Heart left ventricle (tissue), 16 donors: ENCODE measurements at regions not wholly inside any gene's neighbourhood (a gene's known extent, or its start where the extent isn't known, plus 50 kb on each side); places are given as distances from the start of the nearest gene placed in this dataset.

Experiments
- ATAC-seq, 4 donors: fragments of 200-7000 bp; cut with Tn5 transposase; one replicate each; pipeline ENCODE4 v1.9.1; 2020 to 2022; ENCODE audit warnings: moderate library complexity in 4 of 4, mild to moderate bottlenecking in 3 of 4, moderate number of reproducible peaks in 1 of 4
- DNase-seq, 5 donors: peaks; one replicate each; pipeline ENCODE4 v3.0.0-alpha.2; 2020
- H3K27ac ChIP-seq, 12 donors: fragments of 200-600 bp; sonication (generic) in 4 of 12; one replicate each; pipeline versions ENCODE4 v1.5.0 to v1.8.0; 2016 to 2022; ENCODE audit warnings: mild to moderate bottlenecking in 2 of 12
- H3K27me3 ChIP-seq, 9 donors: fragments of 200-600 bp; sonication (generic) in 2 of 9; one replicate each; pipeline versions ENCODE4 v1.5.1 to v1.8.0; 2016 to 2022; ENCODE audit warnings: mild to moderate bottlenecking in 3 of 9
- H3K36me3 ChIP-seq, 9 donors: fragments of 200-600 bp; sonication (generic) in 2 of 9; one replicate each; pipeline versions ENCODE4 v1.5.0 to v1.8.0; 2018 to 2022; ENCODE audit warnings: mild to moderate bottlenecking in 2 of 9
- H3K4me1 ChIP-seq, 12 donors: fragments of 200-600 bp; sonication (generic) in 4 of 12; one replicate each; pipeline versions ENCODE4 v1.5.0 to v1.8.0; 2016 to 2022; ENCODE audit warnings: mild to moderate bottlenecking in 3 of 12
- H3K4me3 ChIP-seq, 12 donors: fragments of 200-600 bp; sonication (generic) in 4 of 12; one replicate each; pipeline versions ENCODE4 v1.5.0 to v1.8.0; 2017 to 2022; ENCODE audit warnings: mild to moderate bottlenecking in 9 of 12, moderate library complexity in 4 of 12
- H3K9me3 ChIP-seq, 12 donors: fragments of 200-600 bp; sonication (generic) in 4 of 12; one replicate each; pipeline versions ENCODE4 v1.5.0 to v1.8.0; 2016 to 2022; ENCODE audit warnings: mild to moderate bottlenecking in 1 of 12
- CTCF ChIP-seq, 12 donors: fragments of 200-600 bp; sonication (generic) in 4 of 12; IDR thresholded peaks; one replicate each; pipeline versions ENCODE4 v1.5.0 to v1.8.0; 2018 to 2022; ENCODE audit warnings: antibody characterized with exemption in 12 of 12, mild to moderate bottlenecking in 5 of 12
- POLR2A ChIP-seq, 2 donors: fragments of 450-650 bp; IDR thresholded peaks; one replicate each; pipeline ENCODE4 v1.6.1; 2017; ENCODE audit warnings: antibody characterized with exemption in 2 of 2, mild to moderate bottlenecking in 2 of 2, moderate library complexity in 2 of 2
- WGBS, 4 donors: extraction: QIAGEN DNeasy Blood & Tissue Kit in 2 of 4; methylation state at CpG; one replicate each; pipeline versions ENCODE4 v1.1.5 to v1.1.7; 2013 to 2018; 5-methylcytosine and 5-hydroxymethylcytosine counted together
- intact Hi-C, 10 donors: fragments of 100-400 bp; cut with DNase I; formaldehyde crosslinking; loops; one replicate each; pipeline versions ENCODE4 v1.11.1 to v1.14.2; 2022
- donor health status: ischemic (EF 13 %, LVEDD 7.1; RV severe dilation, severe dysfunction).
- donor health status: healthy with polysubstance abuse.
- donor health status: DM: no; HTN: yes; CAD: no.
- donor health status: DM: no; HTN: no; CAD: no.
- donor health status: ischemic (EF 25% LVEDD 6.9; RV normal size, moderate dysfunction).
- donor health status: ischemic (EF 25% LVEDD 5.7; RV mildly dilated, moderate dysfunction).
- donor health status: healthy.
- donor health status: DM: yes; HTN: yes; CAD: no.
- donor health status: ischemic (EF 35%, LVEDD 5.7; RV mildly dilated, moderate dysfunction).
- donor health status: nonischemic (EF 11% LVEDD 7.7; RV severe dilation, severe dysfunction).
- donor health status: DM: yes; HTN: yes; CAD: no.
- donor health status: PGD.
- donor health status: ischemic (EF 29% LVEDD 5.4; RV normal size, mild dysfunction).
- donor health status: nonischemic (EF 23%, LVEDD 6.1; RV moderate dilation, normal function).

- ATAC-seq = no peak
Observed at GRCh38 chr12:77745624-77746023, 85.1 kb upstream of the NAV3 start.

GRCh38 chr12:77742631-77743030 lies 88.1 kb upstream of the NAV3 start:
- Histone ChIP-seq H3K4me1 (no peaks in the 10 kb centered on the region), H3K36me3 (no peaks in the 10 kb centered on the region), H3K9me3 (no peaks in the 10 kb centered on the region), H3K4me3 (no peak overlapping the region), H3K27me3 (no peaks in the 10 kb centered on the region), H3K27ac (no peak overlapping the region)
- no peak for DNase-seq
- 82 to 93% (median 88%) methylated on average over 1 of the region's 1 CpG for WGBS, 4 donors
- intact Hi-C loops = no loop called here
- TF ChIP-seq POLR2A (IDR thresholded peaks at IDR 0.05) (no peak), CTCF (IDR thresholded peaks at IDR 0.05) (no peak)
- ATAC-seq = no peak

More at GRCh38 chr12:77745624-77746023, 85.1 kb upstream of the NAV3 start:
- no peak overlapping the region for H3K4me3 ChIP-seq
- no peaks in the 10 kb centered on the region for H3K36me3 ChIP-seq
- H3K4me1 ChIP-seq = no peaks in the 10 kb centered on the region
- intact Hi-C loops = no loop called here
- WGBS, 4 donors = 77 to 90% (median 81%) methylated on average over 1 of the region's 1 CpG
- no peaks in the 10 kb centered on the region for H3K27me3 ChIP-seq
- TF ChIP-seq CTCF (IDR thresholded peaks at IDR 0.05) (no peak), POLR2A (IDR thresholded peaks at IDR 0.05) (no peak)
- no peaks in the 10 kb centered on the region for H3K9me3 ChIP-seq
- H3K27ac ChIP-seq = no peak overlapping the region
- DNase-seq = no peak

- Histone ChIP-seq H3K27me3 (no peaks in the 10 kb centered on the region), H3K9me3 (peaks cover 0 to 1% (median 0%) of the 10 kb centered on the region in 12 donors), H3K27ac (no peak overlapping the region), H3K36me3 (no peaks in the 10 kb centered on the region), H3K4me3 (no peak overlapping the region), H3K4me1 (no peaks in the 10 kb centered on the region)
- ATAC-seq (no peak), DNase-seq (no peak)
- WGBS, 4 donors = 95 to 98% (median 96%) methylated on average over 1 of the region's 1 CpG
- TF ChIP-seq POLR2A (IDR thresholded peaks at IDR 0.05) = no peak
- TF ChIP-seq CTCF (IDR thresholded peaks at IDR 0.05) = no peak
- intact Hi-C loops = no loop called here
Observed at GRCh38 chr12:77741974-77742517, 88.6 kb upstream of the NAV3 start.

- intact Hi-C loops = no loop called here
- WGBS, 4 donors = 97 to 99% (median 97%) methylated on average over 6 of the region's 6 CpGs
- Histone ChIP-seq H3K36me3 (no peaks in the 10 kb centered on the region), H3K4me1 (no peaks in the 10 kb centered on the region), H3K4me3 (no peak overlapping the region), H3K27me3 (no peaks in the 10 kb centered on the region), H3K27ac (no peak overlapping the region), H3K9me3 (peaks cover 0 to 13% (median 0%) of the 10 kb centered on the region in 12 donors)
- ATAC-seq (no peak), DNase-seq (no peak)
- no peak for TF ChIP-seq CTCF (IDR thresholded peaks at IDR 0.05)
Observed at GRCh38 chr12:77736219-77736965, 94.3 kb upstream of the NAV3 start.
